HUES48 (cell line): ENCODE measurements at regions not wholly inside any gene's neighbourhood (a gene's known extent, or its start where the extent isn't known, plus 50 kb on each side); places are given as distances from the start of the nearest gene placed in this dataset.
"Not testable (repeated sequence)": the region's sequence is repeated elsewhere in the genome, so short reads cannot be mapped to it uniquely, and the experiment has no call there.

Source experiments
- H3K27ac ChIP-seq: one replicate; pipeline ENCODE4 v1.7.0; 2013; ENCODE audit warnings: low read depth, low read length, inconsistent platforms
- H3K27me3 ChIP-seq: 2 replicates; pipeline ENCODE4 v1.6.1; 2013; ENCODE audit warnings: mild to moderate bottlenecking, low read length; ENCODE audit not compliant: control insufficient read depth, insufficient read depth
- H3K36me3 ChIP-seq: 2 replicates; pipeline ENCODE4 v1.6.1; 2013; ENCODE audit warnings: low read length; ENCODE audit not compliant: control insufficient read depth, insufficient read depth
- H3K4me1 ChIP-seq: 2 replicates; pipeline ENCODE4 v1.6.1; 2013; ENCODE audit warnings: mild to moderate bottlenecking, low read length; ENCODE audit not compliant: control insufficient read depth, insufficient read depth
- H3K4me3 ChIP-seq: 2 replicates; pipeline ENCODE4 v1.5.1; 2013; ENCODE audit warnings: mild to moderate bottlenecking, low read depth, low read length
- H3K9ac ChIP-seq: 2 replicates; pipeline ENCODE4 v1.6.1; 2013; ENCODE audit warnings: mild to moderate bottlenecking, low read depth, low read length, moderate library complexity
- H3K9me3 ChIP-seq: 2 replicates; pipeline ENCODE4 v1.6.1; 2013; ENCODE audit warnings: low read length; ENCODE audit not compliant: control insufficient read depth, insufficient read depth

GRCh38 chr17:54680410-54680809 lies 220.2 kb upstream of the TOM1L1 start:
- no peaks in the 10 kb centered on the region for H3K27me3 ChIP-seq
- no peak overlapping the region for H3K9ac ChIP-seq

GRCh38 chr17:54694287-54694887 lies 206.3 kb upstream of the TOM1L1 start:
- Histone ChIP-seq H3K4me3 (no peak overlapping the region), H3K9me3 (no peaks in the 10 kb centered on the region), H3K4me1 (no peaks in the 10 kb centered on the region), H3K9ac (no peak overlapping the region), H3K27ac (no peak overlapping the region), H3K27me3 (no peaks in the 10 kb centered on the region), H3K36me3 (no peaks in the 10 kb centered on the region)

More at GRCh38 chr17:54680410-54680809, 220.2 kb upstream of the TOM1L1 start:
- Histone ChIP-seq H3K4me3 (no peak overlapping the region), H3K4me1 (0 out of 2 replicates have a peak, but pooled peaks cover under 1% of the 10 kb centered on the region), H3K27ac (no peak overlapping the region), H3K9me3 (no peaks in the 10 kb centered on the region), H3K36me3 (no peaks in the 10 kb centered on the region)

- H3K4me1 ChIP-seq, H3K9me3 ChIP-seq, H3K27ac ChIP-seq, H3K4me3 ChIP-seq, H3K36me3 ChIP-seq, H3K27me3 ChIP-seq, H3K9ac ChIP-seq: not testable (repeated sequence)
Observed at GRCh38 chr17:54712798-54713197, 187.9 kb upstream of the TOM1L1 start.

GRCh38 chr17:54718286-54718685 lies 182.4 kb upstream of the TOM1L1 start:
- Histone ChIP-seq H3K4me1 (no peaks in the 10 kb centered on the region), H3K9me3 (no peaks in the 10 kb centered on the region), H3K27ac (no peak overlapping the region), H3K4me3 (no peak overlapping the region), H3K9ac (no peak overlapping the region), H3K27me3 (no peaks in the 10 kb centered on the region), H3K36me3 (no peaks in the 10 kb centered on the region)

- Histone ChIP-seq H3K27ac (no peak overlapping the region), H3K36me3 (no peaks in the 10 kb centered on the region), H3K9ac (no peak overlapping the region), H3K4me1 (no peaks in the 10 kb centered on the region), H3K4me3 (no peak overlapping the region), H3K27me3 (no peaks in the 10 kb centered on the region), H3K9me3 (peaks cover 44% of the 10 kb centered on the region)
Observed at GRCh38 chr17:54727624-54728023, 173.0 kb upstream of the TOM1L1 start.

GRCh38 chr17:54736573-54736972 lies 164.1 kb upstream of the TOM1L1 start:
- Histone ChIP-seq H3K4me1 (no peaks in the 10 kb centered on the region), H3K4me3 (no peak overlapping the region), H3K27me3 (no peaks in the 10 kb centered on the region), H3K9me3 (peaks cover 10% of the 10 kb centered on the region), H3K36me3 (no peaks in the 10 kb centered on the region), H3K9ac (no peak overlapping the region), H3K27ac (no peak overlapping the region)

- no peak overlapping the region for H3K27ac ChIP-seq
- H3K9me3 ChIP-seq, result peaks cover 6% of the 10 kb centered on the region
- no peaks in the 10 kb centered on the region for H3K27me3 ChIP-seq
- no peaks in the 10 kb centered on the region for H3K4me1 ChIP-seq
- H3K4me3 ChIP-seq, result no peak overlapping the region
- H3K36me3 ChIP-seq, result no peaks in the 10 kb centered on the region
- H3K9ac ChIP-seq, result no peak overlapping the region
Observed at GRCh38 chr17:54738496-54738895, 162.2 kb upstream of the TOM1L1 start.

GRCh38 chr17:54744750-54745149 lies 155.9 kb upstream of the TOM1L1 start:
- Histone ChIP-seq H3K36me3 (no peaks in the 10 kb centered on the region), H3K9me3 (peaks cover 30% of the 10 kb centered on the region), H3K4me3 (no peak overlapping the region), H3K27ac (no peak overlapping the region), H3K9ac (no peak overlapping the region), H3K27me3 (no peaks in the 10 kb centered on the region), H3K4me1 (0 out of 2 replicates have a peak, but pooled peaks cover 4% of the 10 kb centered on the region)

GRCh38 chr17:54745239-54745638 lies 155.4 kb upstream of the TOM1L1 start:
- H3K27ac ChIP-seq, result no peak overlapping the region
- no peak overlapping the region for H3K4me3 ChIP-seq
- no peak overlapping the region for H3K9ac ChIP-seq
- H3K36me3 ChIP-seq, result no peaks in the 10 kb centered on the region
- peaks cover 30% of the 10 kb centered on the region for H3K9me3 ChIP-seq
- H3K27me3 ChIP-seq, result no peaks in the 10 kb centered on the region
- H3K4me1 ChIP-seq, result 0 out of 2 replicates have a peak, but pooled peaks cover 4% of the 10 kb centered on the region

- H3K36me3 ChIP-seq, result no peaks in the 10 kb centered on the region
- H3K9ac ChIP-seq, result no peak overlapping the region
- H3K9me3 ChIP-seq, result peaks cover 30% of the 10 kb centered on the region
- H3K4me3 ChIP-seq, result no peak overlapping the region
- H3K27me3 ChIP-seq, result no peaks in the 10 kb centered on the region
- H3K4me1 ChIP-seq, result 0 out of 2 replicates have a peak, but pooled peaks cover 4% of the 10 kb centered on the region
- no peak overlapping the region for H3K27ac ChIP-seq
Observed at GRCh38 chr17:54745862-54746261, 154.8 kb upstream of the TOM1L1 start.

GRCh38 chr17:54749157-54749556 lies 151.5 kb upstream of the TOM1L1 start:
- H3K9ac ChIP-seq, result no peak overlapping the region
- no peaks in the 10 kb centered on the region for H3K36me3 ChIP-seq
- H3K9me3 ChIP-seq, result peaks cover 27% of the 10 kb centered on the region
- H3K4me3 ChIP-seq, result no peak overlapping the region
- 0 out of 2 replicates have a peak, but pooled peaks cover 4% of the 10 kb centered on the region for H3K4me1 ChIP-seq
- H3K27me3 ChIP-seq, result no peaks in the 10 kb centered on the region
- no peak overlapping the region for H3K27ac ChIP-seq
